HK-2 (cell line): ENCODE measurements at regions not wholly inside any gene's neighbourhood (a gene's known extent, or its start where the extent isn't known, plus 50 kb on each side); places are given as distances from the start of the nearest gene placed in this dataset.

Experiments
- DNase-seq: peaks from one replicate; pipeline ENCODE4 v3.0.0-alpha.2; 2018; ENCODE audit not compliant: unreplicated experiment

DNA sequence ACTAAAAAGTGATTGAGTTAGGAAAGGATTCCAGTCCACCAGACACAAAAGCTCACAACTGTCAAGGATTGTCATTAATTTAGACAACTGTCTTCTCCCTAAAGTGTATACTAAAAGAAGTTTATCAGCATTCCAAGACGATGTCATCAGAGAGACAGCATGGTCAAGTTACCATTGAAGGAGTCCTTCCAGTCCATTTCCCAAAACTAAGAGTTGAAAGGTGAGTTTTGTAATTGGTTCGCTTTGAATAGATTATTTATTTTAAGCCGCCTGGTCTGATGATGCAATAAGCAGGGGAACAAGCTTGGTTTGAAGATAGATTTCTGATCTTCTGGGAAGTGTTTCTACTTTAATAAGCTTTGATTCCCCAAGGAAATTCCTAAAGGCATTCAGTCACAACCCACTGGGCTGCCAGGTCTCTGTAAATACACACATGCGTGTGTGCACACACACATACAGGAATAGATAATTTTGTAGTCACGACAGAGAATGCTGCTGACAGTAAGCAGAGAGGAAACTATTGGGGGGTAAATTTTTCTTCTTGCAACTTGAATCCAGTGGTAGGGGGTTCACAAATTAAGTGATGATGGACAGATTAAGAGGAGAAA lies 234.8 kb downstream of the PIK3R1 start:
- no peak for DNase-seq

DNA sequence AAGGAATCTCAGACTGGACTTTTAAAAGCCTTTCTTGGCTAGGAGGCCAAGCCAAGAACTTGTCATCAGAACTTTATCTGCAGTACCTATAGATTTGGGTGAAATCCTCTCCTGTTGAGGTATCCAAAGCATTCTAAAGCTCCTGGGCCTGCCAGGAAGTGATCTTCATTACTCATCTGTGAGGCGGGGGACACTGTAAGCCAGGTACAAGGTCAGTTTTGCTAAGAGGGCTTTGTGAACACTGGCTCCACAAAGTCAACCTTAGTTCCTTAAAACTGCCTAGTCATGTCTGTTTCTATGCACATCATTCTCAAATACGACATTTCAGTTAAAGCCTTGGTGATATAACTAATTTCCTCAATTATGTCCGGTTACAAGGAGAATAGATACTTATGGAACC lies 236.7 kb downstream of the PIK3R1 start:
- no peak for DNase-seq

DNA sequence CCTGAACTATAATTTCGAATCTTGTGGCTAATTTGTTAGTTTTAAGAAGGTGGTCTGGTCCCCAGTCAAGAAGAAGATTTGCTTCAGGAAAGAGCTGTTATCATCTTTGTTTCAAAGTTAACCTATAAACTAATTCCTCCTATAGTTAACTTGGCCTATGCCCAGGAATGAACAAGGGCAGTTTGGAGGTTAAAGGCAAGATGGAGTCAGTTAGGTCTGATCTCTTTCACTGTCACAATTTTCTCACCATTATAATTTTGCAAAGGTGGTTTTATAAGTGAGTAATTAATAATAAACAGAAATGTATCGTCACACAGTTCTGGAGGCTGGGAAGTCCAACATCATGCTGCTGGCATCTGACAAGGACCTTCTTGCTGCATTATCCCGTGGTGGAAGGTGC lies 238.6 kb downstream of the PIK3R1 start:
- no peak for DNase-seq

DNA sequence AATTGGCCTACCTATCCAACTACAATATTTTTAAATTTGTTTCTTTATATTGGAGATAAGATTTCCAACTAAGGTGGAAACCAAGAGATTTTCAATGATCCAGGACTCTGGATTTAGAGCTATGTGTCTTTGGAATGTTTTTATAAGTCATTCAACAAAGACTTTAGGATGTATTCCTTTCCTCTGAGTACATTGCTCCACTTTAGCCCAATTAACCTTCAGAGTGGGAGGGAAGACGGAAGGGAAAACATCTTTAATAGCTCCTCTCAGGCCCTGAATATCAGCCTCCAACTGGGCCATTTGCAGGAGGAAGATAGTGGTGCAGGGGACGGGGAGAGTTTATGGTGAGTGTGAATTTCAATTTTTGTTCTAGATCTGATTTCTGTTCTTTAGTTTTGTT lies 239.2 kb downstream of the PIK3R1 start:
- DNase-seq, result no peak

DNA sequence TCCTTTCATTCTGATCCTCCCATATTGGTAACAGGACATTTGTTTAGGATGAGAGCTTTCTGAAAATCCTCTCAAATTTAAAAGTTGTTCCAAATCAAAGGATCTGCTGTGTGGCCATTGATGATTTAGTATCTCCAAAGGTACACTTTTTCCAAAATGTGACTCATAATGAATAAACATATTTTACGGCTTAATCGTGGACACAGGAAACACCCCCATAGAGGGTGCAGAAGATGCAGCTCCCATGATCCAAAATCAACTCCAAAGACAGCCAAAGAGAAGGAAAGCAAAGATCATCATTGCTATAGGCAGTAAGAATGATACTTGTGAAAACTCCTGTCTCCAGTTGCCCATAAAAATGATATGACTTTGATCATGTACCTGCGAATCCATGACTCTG lies 239.7 kb downstream of the PIK3R1 start:
- no peak for DNase-seq

DNA sequence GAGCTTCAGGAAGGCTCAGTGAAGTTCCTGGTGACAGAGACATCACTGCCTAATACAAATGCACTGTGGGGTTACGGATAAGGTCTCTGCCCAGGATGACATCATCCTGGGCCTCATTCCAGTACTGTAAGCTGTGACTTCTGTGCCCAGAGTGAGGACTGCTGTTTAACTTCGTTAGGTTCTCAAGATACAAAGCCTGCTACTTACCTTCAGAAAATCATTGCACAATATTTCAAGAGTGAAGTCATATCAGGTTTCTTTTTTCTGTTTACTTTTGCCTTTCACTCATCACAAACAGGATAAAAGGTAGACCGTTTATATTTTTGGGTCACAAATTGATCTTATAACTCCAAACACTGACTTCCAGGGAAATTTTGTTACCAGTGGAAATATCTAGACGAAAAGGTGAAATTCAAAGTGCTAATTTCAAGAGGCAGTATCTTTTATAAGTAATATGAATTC lies 241.2 kb downstream of the PIK3R1 start:
- peak; percentile 27 for DNase-seq

DNA sequence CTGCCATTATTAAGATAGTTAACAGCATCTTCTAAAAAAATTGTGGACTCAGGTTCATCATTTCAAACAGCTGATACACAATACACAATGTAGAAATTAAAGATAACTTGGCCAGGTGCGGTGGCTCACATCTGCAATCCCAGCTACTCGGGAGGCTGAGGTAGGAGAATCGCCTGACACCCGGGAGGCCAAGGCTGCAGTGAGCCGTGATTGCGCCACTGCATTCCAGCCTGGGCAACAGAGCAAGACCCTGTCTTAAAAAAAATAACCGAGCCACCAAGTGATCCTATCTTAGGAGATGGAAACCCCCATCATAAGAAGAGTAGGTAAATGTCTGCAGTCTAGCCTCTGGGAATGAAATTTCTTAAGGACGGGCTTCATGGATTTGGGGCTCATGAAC lies 241.7 kb downstream of the PIK3R1 start:
- DNase-seq, result no peak

DNA sequence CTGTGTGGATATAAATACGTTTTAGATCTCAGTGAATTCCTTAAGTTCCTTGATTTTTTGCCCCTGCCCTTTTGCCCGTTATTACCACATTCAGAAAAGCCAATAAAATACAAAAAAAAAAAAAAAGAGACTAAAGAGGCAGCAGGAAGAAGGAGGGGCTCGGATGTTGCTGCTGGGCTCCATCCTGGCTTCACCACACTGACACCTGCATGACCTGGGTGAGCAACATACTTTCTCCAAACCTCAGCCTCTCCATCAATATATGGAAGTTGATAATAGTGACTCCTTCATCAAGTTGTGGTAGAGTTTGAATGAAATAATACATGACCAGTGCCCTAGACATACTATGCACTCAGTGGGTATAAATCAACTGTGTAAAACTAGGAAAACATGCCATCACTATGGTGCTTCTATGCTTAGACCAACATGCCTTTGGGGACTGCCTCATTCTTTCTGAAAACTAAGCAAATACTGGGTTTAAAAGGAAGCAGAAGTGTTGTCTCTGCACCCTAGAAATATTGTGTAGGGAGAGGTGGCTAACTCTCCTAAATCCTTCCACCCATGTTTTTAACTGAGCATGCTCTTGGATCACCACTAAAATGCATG lies 243.0 kb downstream of the PIK3R1 start:
- no peak for DNase-seq

DNA sequence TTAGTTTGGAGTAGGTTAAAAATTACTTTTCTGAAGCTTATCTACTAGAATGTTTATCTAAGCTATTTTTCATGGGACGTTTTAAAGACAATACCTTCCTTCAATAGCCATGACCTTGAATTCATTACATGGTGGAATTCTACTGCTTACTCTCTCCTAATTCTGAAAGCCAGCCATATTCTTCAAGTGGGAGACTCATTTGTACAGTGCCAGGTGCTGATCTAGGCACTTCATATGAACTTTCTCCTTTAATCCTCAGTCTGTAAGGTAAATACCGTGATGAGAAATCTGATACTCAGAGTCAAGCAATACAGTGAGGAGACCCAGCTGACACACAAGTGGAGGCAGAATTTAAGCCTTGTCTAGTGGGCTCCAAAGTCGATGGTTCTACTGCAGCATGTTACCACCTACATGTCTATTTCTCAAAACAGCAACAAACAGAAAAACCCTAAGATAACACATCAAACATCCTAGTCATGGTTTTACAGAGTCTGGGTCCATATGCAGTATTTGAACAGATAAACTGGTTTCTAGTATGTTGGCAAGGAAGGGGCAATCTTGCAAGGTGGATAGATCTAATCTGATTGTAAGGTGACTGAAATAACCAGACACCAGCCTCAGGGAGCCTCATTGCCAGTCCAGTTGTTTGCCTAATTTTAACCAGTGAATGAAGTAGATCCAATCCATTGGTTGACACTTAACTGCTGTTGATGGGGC lies 243.7 kb downstream of the PIK3R1 start:
- no peak for DNase-seq

DNA sequence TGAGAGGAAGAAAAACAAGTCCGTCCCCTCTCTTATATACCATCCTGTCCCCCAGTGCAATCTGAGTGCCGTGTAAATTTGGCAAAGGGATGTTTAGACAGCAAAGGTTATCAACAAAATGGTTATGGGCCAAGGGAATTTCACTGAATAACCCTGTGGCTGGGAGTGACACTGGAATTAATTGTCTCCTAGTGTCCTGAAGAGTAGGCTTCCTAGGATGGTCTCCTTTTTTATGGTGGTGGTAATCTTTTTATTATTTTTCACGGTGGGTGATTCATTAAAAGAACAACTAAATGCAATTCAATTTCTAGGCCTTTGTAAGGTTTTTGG lies 244.2 kb downstream of the PIK3R1 start:
- DNase-seq, result no peak

DNA sequence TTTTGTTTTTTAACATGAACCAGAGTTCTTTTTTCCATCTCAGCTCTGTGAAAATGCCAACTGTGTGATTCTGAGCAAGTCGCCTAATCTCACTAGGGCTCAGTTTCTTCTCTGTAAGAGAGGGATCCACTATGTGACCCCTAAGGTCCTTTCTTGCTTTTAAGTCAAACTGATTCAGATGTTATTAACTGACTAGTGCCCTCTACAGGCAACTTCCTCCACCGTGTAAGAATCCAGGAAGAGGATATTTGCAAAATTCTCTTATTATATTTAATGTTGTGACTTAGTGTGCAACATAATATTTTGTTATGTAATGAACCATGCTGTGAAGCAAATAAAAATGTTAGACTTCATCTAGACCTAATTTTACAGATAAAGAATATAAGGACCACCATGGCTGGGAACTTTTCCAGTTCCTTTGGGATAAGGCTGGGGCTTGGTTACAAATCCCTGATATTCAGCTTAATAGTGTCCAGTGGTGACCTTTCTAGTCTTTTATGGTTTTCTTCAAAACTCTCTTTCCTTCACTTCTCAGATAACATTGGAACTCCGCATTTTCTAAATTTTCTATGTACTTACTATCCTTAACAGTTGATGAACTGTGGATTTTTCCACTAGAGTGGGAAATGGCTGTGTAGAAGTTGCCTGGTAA lies 244.7 kb downstream of the PIK3R1 start:
- no peak for DNase-seq

DNA sequence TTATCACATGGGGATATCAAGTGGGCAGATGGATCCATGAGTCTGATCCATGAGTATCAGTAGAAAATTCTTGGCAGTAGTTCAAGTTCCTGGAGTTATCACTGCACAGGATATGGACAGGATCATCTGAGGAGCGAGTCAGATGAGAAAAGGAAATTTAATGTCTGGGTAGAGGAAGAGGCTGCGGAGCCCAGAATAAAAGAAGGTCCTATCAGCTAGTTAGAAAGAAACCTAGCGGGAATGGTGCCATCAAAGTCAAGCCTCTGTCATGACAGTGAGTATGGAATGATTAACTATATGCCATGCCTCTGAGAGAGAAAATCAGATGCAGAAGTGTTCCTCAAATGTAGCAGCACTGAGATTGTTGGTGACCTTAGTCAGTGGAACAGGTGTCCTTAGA lies 248.1 kb downstream of the PIK3R1 start:
- no peak for DNase-seq

DNA sequence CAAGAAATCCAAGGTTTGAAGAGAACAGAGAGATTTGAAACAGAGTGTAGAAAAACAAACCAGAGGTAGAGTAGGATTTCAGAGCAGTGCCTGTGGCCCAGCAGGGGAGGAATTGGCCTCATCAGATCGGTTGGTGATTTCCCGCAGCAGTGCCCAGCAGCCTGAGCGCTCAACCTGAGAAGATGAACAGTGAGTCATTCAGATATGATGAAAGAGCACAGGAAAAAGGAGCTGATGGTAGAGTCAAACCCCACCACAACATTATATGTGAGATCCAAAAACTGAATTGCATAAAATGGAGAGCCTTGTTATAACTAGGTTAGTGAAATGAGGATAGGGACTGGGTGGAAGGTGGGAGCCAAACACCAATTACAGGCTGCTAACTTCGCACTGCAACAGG lies 248.9 kb downstream of the PIK3R1 start:
- peak; percentile 30 for DNase-seq

DNA sequence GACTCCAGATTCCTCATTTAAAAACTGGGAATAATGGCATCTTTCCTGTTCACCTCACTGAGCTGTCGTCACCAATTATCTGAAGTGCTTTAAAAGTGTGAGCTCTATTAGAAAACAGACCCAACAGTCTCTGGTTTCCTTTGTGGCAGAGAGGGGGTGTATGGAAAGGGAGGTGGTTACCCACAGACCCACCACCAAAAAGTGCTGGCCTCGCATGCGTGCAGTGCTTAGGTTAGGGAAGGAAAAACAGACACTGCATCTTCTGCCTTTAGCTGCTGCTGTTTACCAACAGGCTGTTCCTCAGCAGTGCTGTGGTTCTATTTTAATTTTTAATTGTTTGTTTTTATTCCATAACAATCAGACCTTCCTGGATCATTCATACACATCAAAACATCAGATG lies 249.6 kb downstream of the PIK3R1 start:
- DNase-seq, result no peak

DNA sequence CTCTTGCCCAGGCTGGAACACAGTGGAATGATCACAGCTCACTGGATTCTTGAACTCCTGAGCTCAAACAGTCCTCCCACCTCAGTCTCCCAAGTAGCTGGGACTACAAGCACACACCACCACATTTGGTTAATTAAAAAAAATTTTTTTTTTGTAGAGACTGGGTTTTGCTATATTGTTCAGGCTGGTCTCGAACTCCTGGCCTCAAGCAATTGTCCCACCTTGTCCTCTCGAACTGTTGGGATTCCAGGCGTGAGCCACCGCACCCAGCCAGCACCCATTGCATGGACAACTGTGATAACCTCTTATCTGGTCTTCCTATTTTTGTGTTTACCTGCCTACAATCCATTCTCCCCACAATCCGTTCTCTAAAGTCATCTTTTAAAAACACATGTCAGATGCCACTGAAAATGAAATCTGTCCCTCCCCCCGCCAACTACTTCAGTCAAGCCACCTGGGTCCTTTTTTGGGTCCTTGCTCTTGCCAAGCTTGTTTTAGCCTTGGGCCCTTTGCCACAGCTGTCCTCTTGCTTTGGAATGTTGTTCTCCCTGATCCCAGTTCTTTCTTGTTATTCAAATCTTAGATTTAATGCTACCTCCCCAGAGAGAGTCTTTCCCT lies 250.5 kb downstream of the PIK3R1 start:
- DNase-seq, result no peak

DNA sequence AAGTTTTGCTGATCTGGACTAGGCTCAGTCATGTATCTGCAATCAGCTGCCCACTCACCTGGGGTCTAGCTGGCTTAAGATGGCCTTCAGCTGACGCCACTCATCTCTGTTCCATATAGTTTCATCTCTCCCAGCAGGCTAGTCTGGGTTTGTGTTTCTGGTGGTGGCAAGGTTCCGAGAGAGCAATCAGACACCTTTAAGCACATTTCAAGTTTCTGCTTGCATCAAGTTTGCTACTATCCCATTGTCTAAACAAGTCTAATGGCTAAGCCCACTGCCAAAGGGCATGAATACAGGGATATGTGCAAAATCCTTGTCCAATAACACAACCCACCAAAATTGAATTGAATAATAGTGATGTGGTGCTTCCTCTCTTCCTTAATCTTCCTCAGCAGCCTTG lies 251.7 kb downstream of the PIK3R1 start:
- DNase-seq, result no peak

DNA sequence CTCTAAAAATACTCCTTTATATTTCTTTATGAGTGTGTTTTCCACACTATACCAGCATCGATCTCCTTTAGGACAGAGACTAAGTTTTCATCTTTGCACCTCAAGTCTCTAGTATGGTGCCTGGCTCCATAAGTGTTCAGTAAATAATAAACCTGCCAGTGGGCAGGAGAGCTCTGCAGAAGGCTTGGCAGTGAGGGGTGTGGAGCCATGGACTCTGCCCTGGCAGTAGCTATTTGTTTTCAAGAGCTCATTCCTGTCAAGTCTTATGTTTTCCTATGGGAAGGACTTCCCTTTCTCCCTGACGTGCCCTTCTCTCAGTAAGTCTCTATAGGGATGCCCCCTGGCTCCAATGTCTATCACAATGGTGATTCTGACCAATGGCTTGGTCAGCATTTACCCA lies 252.2 kb downstream of the PIK3R1 start:
- DNase-seq, result no peak

DNA sequence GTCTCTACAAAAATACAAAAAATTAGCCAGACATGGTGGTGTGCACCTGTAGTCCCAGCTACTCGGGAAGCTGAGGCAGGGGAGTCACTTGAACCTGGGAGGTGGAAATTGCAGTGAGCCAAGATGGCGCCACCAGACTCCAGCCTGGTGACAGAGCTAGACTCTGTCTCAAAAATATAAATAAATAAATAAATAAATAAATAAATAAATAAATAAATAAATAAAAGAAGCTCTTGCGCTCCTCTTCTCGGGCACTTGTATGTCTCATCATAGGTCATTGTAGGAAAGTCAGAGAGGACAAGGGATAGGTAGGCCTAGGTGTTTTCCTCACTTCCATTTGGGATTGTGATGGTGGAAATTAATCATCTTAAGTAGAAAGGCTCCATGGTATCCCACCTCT lies 252.8 kb downstream of the PIK3R1 start:
- no peak for DNase-seq

DNA sequence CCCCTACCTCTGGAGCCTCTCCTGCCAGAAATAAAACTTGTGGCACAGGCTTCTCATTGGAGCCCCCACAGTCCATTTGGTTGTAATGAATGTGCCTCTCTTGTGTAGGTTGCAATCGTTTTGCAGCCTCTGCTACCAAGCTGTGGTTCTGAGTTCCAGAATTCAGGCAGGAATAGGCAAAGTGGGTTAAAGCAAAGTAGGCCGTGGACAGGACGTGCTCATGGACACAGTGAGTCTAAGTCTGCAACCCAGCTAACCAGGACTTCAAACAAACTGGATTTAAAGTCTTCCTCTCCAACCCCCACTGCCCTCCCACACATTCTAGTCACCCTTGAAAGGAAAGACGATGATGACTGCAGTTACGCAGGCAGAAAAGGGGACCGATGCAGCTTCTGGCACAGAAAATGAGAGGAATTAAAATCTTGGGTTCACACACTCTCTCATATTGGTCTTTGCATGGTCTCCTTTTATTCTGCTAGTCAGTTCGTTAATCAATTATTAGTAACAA lies 260.0 kb downstream of the PIK3R1 start:
- no peak for DNase-seq

DNA sequence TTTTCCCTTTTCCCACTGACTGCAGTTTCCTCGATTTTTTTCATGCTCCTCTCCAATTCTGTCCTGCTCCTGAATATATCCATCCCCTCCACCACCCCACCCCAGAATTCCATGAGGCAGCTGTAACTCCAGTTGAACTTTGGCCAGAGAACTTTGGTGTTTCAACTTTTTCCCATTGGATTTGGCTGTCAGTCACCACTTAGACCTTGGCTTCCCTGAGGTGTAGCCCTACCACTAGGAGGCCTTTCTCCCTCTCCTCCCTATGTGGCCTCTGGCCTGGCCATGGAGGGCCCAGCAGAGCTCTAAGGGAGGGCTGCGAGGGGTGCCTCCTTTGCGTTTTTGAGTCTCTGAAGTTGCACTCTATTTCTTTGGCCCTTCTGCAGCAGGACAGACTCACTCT lies 261.3 kb downstream of the PIK3R1 start:
- DNase-seq, result no peak

DNA sequence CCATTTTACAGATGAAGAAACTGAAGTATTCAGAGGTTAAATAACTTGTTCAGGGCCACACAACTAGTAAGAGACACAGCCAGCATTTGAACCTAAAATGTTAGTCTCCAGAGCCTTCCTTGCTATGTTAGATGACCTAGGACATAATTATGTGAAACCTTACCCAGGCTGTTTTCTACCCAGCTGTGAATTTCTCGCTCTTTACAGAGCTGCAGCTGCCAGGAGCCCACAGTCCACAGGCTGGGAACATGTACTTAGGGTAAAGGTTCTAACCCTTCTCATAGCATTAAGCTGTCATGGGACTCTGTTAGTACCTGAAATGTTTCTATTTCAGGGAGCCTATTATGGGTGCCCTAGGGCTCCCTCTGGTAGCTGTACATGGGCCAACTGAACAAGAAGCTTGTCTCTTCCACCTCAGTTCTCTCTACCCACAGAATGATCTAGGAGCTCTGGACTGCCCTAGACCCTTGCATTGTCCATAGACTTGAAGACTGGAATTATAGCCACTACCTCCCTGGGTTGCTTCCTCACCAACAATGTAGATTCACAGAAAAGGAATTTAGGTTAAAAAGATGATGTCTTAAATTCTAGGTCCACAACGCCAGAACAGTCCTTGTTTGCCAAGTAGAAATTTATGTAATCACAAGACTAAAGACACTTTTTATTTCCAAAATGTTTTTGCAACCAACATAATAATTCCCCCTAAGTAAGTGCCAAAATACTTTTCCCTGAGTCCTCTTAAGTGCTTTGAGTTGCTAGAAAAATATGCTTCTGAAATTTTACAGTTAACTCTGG lies 262.9 kb downstream of the PIK3R1 start:
- DNase-seq, result no peak

DNA sequence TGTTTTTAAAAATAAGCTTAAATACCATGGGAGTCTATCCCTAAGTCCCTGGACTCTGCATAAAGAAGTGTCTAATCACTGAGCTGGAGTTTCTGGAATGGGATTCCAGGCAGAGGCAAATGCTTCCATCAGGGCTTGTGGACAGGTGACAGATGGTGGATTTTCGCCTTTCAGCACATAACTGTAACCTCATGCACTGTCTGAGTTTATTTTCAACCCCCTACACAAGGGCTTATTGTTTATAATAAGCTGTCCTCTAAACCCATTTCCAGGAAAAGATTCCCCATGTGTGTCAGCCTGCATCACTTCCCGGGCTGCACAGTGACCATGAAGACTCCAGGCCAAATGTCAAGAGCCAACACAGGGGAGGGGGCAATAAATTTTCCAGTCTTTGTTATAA lies 264.0 kb downstream of the PIK3R1 start:
- DNase-seq, result no peak
